Left forelimb (tissue), 1 donor: ENCODE measurements at regions not wholly inside any gene's neighbourhood (a gene's known extent, or its start where the extent isn't known, plus 50 kb on each side); places are given as distances from the start of the nearest gene placed in this dataset.

Experiments used
- DNase-seq: peaks from one replicate; pipeline ENCODE4 v3.0.0-alpha.2; 2018; ENCODE audit warnings: low spot score

DNA sequence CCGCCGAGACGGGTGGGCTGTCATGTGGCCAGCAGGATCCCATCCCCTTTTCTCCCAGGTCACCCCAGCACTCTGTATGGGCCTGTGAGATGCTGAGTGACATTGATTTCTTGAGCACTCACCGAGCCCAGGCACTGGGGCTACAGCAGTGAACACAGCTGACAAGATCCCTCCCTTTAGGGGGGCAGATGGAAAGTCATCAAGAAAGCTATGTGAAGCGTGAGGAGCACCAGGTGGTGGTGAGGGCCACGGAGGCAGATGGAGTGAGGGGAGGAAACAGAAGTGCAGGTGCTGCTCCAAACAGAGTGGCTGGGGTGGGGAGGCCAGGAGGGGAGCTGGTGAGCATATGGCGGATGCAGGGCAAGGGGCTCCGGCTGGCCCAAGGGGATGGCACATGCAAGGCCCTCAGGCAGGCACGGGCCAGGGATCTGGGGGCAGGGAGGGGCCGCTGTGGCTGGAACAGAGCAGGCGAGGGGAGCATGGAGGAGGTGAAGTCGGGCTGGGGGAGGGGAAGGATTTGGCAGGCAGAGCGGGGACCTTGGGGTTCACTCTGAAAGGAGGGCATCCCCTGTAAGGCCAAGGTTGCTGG is 184.0 kb downstream of the BMP7 start:
- DNase-seq, result no peak

- DNase-seq, result no peak
Observed at GRCh38 chr20:57083072-57083471, 183.4 kb downstream of the BMP7 start.

- DNase-seq, result no peak
Observed at GRCh38 chr20:57086066-57086465, 180.4 kb downstream of the BMP7 start.

GRCh38 chr20:57087102-57087501 is 179.3 kb downstream of the BMP7 start:
- DNase-seq, result no peak

DNA sequence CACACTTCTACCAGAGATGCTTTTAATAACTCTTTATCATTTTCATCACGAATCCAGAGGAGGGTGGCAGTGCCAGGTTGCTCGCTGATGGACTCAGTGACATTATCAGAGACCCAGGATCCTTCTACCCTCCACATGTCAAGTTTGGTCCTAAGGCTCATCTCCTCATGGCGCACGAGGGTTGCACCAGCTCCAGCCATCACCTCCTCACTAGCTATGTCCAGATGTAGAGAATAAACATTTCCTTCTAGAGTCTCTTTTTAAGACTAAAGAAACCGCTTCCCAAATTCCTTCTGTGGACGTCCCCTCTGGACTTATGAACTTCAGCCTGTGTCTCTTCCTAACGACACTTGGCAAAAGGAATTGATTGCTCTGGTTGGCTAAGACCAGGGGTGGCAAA is 178.7 kb downstream of the BMP7 start:
- no peak for DNase-seq

GRCh38 chr20:57088436-57088835 is 178.0 kb downstream of the BMP7 start:
- no peak for DNase-seq

GRCh38 chr20:57089699-57090144 is 176.7 kb downstream of the BMP7 start:
- DNase-seq, result peak; percentile 86

- DNase-seq, result no peak
Observed at GRCh38 chr20:57090590-57091560, 175.6 kb downstream of the BMP7 start.

DNA sequence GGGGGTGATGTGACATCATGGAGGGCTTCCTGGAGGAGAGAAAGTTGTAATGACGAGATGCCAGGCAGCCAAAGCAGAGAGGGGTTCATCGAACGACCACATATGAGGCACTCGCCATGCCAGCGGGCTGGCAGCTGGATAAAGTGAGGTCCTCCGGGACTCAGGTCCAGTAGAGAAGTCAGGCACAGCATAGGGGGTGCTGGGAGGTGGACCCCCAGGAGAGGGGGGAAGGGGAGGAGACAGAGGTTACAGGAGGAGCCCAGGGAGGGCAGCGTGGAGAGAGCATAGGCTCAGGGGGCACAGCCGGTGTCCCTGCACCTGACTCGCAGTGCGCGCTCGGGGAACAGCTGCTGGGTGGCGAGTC is 174.7 kb downstream of the BMP7 start:
- DNase-seq, result no peak

GRCh38 chr20:57092112-57092899 is 174.1 kb downstream of the BMP7 start:
- DNase-seq, result peak; percentile 74

DNA sequence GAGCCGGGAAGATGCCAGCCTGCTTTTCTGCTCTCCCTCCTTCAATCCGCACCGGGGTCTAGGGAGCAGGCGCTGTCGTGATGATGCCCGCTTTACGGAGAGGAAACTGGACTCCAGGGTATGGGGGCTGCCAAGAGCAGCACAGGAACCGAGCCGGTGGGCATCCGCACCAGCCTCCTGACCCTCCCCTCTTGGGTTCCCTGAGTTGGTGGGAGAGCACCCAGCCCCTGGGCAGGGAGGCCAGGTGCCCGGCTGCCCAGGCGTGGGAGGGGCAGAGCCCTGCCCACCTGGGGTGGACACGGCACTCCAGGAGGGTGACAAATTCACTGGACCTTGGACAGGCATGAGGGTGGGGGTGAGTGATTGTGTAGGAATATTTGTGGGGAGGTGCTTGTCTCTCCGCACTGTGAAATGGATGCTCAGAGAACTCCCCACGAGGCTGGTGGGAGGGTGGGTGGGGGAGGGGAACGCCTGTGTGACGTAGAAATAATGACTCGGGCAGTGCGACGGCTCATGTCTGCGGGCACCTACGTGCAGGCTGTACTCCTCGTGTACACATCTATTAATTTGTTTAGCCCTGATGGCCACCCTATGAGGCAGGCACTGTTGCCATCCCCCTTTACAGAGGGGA is 173.4 kb downstream of the BMP7 start:
- DNase-seq, result no peak

- DNase-seq, result no peak
Observed at GRCh38 chr20:57093766-57094165, 172.7 kb downstream of the BMP7 start.

DNA sequence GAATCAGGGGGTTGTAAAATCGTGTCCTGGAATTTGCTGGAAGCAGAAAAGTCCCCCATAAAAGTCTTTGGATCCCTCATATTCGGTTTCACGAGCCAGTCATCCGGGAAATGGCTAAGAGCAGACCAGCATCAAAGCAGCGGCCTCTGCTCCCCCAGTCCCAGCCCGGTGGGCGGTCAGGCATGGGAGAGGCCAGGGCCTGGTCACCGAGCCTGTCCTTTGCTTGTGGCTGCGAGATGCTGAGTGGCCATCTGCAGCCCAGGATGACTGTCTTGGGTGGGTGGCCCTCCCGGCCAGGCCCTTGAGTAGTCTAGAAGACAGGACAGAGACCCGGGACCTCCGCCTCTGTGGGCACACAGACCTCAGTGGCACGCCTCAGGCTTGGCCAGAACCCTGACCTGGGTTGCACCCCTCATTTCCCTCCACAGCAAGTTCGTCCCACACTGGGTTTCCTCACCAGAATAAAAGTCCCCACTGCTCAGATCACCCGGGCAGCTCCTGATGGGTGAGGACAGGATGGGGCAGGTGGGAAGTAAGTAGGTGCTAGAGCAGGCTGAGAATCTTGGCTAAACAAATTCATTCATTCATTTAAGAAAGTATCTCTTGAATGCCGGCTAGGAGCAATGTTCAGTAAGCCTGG is 172.1 kb downstream of the BMP7 start:
- no peak for DNase-seq

- DNase-seq, result no peak
Observed at GRCh38 chr20:57094991-57095390, 171.4 kb downstream of the BMP7 start.

DNA sequence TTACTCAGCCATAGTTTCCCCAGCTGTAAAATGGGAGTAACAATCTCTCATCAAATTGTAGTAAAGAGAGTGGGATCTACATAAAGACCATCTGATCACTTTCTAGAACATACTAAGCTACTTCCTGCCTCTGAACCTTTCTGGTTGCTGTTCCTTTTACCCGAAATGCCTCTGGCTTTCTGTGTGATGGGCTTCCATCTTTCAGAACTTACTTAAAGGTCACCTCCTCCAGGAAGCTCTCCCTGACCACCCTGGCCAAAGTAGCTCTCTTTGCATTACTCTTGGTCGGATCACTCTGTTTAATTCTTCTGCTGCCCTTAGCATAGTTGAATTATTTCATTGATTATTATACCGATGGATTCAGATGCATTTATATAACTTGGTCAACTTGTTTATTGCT is 171.0 kb downstream of the BMP7 start:
- DNase-seq, result no peak

GRCh38 chr20:57097245-57097915 is 169.1 kb downstream of the BMP7 start:
- no peak for DNase-seq

DNA sequence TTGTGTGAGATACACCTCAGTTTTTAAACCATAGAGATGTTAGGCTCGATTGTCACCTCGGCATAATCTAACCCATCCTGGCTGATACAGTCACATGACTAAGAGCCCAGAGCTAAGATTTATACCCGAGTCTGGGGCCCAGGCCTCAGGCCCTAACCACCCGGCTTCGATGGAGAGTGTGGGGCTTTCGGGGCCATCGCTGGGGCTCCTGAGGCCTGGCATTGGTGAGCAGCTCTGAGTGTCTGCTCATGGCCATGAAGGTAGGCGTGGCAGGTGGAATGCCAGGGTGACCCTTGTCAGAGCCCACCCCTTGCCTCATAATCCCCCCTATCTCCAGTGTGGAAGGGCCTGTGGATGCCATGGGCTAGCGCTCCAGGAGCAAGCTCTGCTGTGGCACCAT is 164.3 kb downstream of the BMP7 start:
- DNase-seq, result no peak

DNA sequence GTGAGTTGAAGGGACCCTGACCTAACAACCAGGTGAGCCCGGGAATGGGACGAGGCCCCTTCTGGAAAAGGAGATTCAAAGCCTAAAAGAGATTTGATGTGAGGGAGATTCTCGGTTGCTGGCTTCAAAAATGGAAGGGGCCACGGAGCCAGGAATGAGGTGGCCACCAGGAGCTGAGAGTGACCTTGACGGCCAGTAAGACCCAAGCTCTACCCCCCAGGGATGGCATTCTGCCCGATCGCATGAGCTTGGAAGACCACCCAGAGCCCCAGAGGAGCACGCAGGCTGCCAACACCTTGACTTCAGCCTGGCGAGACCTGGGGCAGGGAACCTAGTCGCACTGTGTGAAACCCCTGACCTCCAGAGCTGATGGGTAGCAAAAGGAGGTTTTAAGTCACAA is 163.9 kb downstream of the BMP7 start:
- no peak for DNase-seq

DNA sequence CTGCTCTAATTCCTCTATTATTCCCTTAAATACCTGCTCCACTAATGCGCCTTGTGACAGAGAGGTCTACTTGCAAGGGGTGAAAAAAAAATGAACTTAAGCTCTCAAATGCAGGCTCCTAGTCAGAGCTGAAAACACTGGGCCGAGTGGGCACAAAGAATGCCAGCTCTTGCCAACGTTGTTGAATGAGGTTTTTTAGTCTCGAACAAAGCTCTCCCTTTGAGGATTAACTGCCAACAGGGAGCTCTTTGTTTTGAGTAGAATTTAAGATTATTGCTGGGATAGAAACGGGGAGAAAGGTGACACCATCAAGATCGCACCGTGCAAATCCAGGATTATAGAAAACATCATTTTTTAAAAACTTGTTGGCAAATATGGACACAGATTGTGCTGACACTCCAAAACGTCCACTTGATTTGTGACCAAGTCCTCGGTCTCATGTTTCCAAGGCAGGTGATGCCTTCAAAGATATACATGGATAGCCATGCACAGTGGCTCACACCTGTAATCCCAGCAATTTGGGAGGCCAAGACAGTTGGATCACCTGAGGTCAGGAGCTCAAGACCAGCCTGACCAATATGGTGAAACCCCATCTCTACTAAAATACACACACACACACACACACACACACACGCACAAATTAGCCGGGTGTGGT is 163.2 kb downstream of the BMP7 start:
- DNase-seq, result no peak

DNA sequence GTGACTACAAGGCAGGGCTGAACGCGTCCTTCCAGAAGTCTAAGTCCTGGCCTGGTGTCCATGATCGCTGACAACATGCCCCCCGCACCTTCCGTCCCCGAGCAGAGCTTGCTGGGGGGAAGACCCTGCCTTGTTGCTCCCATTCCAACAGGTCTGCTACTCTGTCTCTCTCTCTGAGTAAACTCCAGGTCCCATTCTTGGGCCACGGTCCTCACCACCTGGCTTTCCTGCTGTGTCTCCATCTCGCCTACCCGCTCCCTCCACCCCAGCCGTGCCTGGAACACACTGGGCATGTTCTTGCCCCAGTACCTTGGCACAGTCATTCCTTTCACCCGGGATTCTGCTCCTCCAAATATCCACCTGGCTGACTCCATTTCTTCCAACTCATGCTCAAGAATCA is 162.3 kb downstream of the BMP7 start:
- no peak for DNase-seq
